SK-N-SH treated with all-trans-retinoic acid at 6 μM for 48 hours (cell line): ENCODE measurements at regions not wholly inside any gene's neighbourhood (a gene's known extent, or its start where the extent isn't known, plus 50 kb on each side); places are given as distances from the start of the nearest gene placed in this dataset.

Source experiments
- ATAC-seq: fragments of 200-7000 bp; cut with Tn5 transposase; 3 replicates; pipeline ENCODE4 v1.9.1; 2020; ENCODE audit warnings: mild to moderate bottlenecking, moderate library complexity
- ARNTL ChIP-seq: fragments of 450-650 bp; formaldehyde crosslinking; IDR thresholded peaks from 2 replicates; pipeline ENCODE4 v1.5.0; 2020; ENCODE audit warnings: low read depth, mild to moderate bottlenecking, moderate library complexity, borderline replicate concordance
- BACH2 ChIP-seq: fragments of 250-450 bp; sonication (Bioruptor Pico); IDR thresholded peaks from 2 replicates; pipeline ENCODE4 v1.9.0; 2021; ENCODE audit warnings: mild to moderate bottlenecking, borderline replicate concordance
- CSDC2 ChIP-seq: fragments of 250-450 bp; sonication (Bioruptor Pico); IDR thresholded peaks from 2 replicates; pipeline ENCODE4 v1.5.0; 2020; ENCODE audit warnings: mild to moderate bottlenecking, moderate library complexity
- ESRRG ChIP-seq: fragments of 250-450 bp; sonication (Bioruptor Pico); IDR thresholded peaks from 2 replicates; pipeline ENCODE4 v1.6.1; 2021; ENCODE audit warnings: mild to moderate bottlenecking
- GLIS3 ChIP-seq: fragments of 250-450 bp; sonication (Bioruptor Pico); IDR thresholded peaks from 2 replicates; pipeline ENCODE4 v1.5.0; 2020; ENCODE audit warnings: mild to moderate bottlenecking, moderate library complexity
- ISL1 ChIP-seq: fragments of 250-450 bp; sonication (Bioruptor Pico); IDR thresholded peaks from 2 replicates; pipeline ENCODE4 v2.1.2; 2022; ENCODE audit warnings: mild to moderate bottlenecking, moderate library complexity
- OSR1 ChIP-seq: fragments of 250-450 bp; sonication (Bioruptor Pico); IDR thresholded peaks from 2 replicates; pipeline ENCODE4 v1.8.0; 2022; ENCODE audit warnings: moderate library complexity, mild to moderate bottlenecking, inconsistent platforms
- PPARA ChIP-seq: fragments of 250-450 bp; sonication (Bioruptor Pico); IDR thresholded peaks from 2 replicates; pipeline ENCODE4 v1.5.0; 2020; ENCODE audit warnings: mild to moderate bottlenecking, borderline replicate concordance
- SNAI2 ChIP-seq: fragments of 250-450 bp; sonication (Bioruptor Pico); IDR thresholded peaks from 2 replicates; pipeline ENCODE4 v1.5.0; 2020; ENCODE audit warnings: mild to moderate bottlenecking, moderate library complexity
- TCF4 ChIP-seq: fragments of 250-450 bp; sonication (Bioruptor Pico); IDR thresholded peaks from 2 replicates; pipeline ENCODE4 v1.8.0; 2021; ENCODE audit warnings: mild to moderate bottlenecking, moderate library complexity, borderline replicate concordance
- ZC3H10 ChIP-seq: fragments of 250-450 bp; sonication (Bioruptor Pico); IDR thresholded peaks from 2 replicates; pipeline ENCODE4 v1.5.1; 2021; ENCODE audit warnings: mild to moderate bottlenecking, moderate library complexity
- ZFP3 ChIP-seq: fragments of 250-450 bp; sonication (Bioruptor Pico); IDR thresholded peaks from 2 replicates; pipeline ENCODE4 v1.5.0; 2020; ENCODE audit warnings: mild to moderate bottlenecking, moderate library complexity
- ZFP30 ChIP-seq: fragments of 450-650 bp; formaldehyde crosslinking; IDR thresholded peaks from 2 replicates; pipeline ENCODE4 v1.5.0; 2022; ENCODE audit warnings: mild to moderate bottlenecking, moderate library complexity
- ZNF70 ChIP-seq: fragments of 450-650 bp; formaldehyde crosslinking; IDR thresholded peaks from 2 replicates; pipeline ENCODE4 v1.5.0; 2020; ENCODE audit warnings: mild to moderate bottlenecking, moderate library complexity
- ZNF8 ChIP-seq: fragments of 450-650 bp; formaldehyde crosslinking; IDR thresholded peaks from 2 replicates; pipeline ENCODE4 v1.5.0; 2020; ENCODE audit warnings: mild to moderate bottlenecking, moderate library complexity
- TF ChIP-seq, protein P1 (sequence below): fragments of 250-450 bp; sonication (Bioruptor Pico); IDR thresholded peaks from 2 replicates; pipeline ENCODE4 v1.5.0; 2020; ENCODE audit warnings: mild to moderate bottlenecking, moderate library complexity
- TF ChIP-seq, protein P2 (sequence below): fragments of 250-450 bp; sonication (Bioruptor Pico); IDR thresholded peaks from 2 replicates; pipeline ENCODE4 v1.5.1; 2020; ENCODE audit warnings: low read depth, mild to moderate bottlenecking, moderate library complexity
- TF ChIP-seq, protein P3 (sequence below): fragments of 250-450 bp; sonication (Bioruptor Pico); IDR thresholded peaks from 2 replicates; pipeline ENCODE4 v1.5.1; 2021; ENCODE audit warnings: mild to moderate bottlenecking, moderate library complexity
- TF ChIP-seq, protein P4 (sequence below): fragments of 250-450 bp; sonication (Bioruptor Pico); IDR thresholded peaks from 2 replicates; pipeline ENCODE4 v1.8.0; 2020; ENCODE audit warnings: mild to moderate bottlenecking, moderate library complexity, borderline replicate concordance

DNA sequence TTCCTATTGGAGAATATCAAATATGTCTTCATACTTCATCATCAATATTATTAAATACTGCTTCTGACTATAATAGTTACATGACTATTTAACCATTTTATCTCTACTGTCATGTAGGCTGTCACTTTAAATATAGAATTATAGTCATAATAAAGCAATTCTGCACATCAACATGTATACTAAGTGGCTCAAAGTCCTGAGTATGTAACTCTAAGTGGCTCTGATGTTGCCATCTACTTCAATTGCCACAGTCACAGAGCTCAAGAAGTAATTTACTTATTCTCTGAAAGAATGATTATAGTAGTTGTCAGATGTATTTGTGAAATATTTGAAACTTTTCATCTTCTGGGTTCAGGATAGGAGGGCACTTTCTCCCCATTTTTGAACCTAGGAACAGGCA, 202.3 kb downstream of the KITLG start (continued):
- TF ChIP-seq, protein P1, sequence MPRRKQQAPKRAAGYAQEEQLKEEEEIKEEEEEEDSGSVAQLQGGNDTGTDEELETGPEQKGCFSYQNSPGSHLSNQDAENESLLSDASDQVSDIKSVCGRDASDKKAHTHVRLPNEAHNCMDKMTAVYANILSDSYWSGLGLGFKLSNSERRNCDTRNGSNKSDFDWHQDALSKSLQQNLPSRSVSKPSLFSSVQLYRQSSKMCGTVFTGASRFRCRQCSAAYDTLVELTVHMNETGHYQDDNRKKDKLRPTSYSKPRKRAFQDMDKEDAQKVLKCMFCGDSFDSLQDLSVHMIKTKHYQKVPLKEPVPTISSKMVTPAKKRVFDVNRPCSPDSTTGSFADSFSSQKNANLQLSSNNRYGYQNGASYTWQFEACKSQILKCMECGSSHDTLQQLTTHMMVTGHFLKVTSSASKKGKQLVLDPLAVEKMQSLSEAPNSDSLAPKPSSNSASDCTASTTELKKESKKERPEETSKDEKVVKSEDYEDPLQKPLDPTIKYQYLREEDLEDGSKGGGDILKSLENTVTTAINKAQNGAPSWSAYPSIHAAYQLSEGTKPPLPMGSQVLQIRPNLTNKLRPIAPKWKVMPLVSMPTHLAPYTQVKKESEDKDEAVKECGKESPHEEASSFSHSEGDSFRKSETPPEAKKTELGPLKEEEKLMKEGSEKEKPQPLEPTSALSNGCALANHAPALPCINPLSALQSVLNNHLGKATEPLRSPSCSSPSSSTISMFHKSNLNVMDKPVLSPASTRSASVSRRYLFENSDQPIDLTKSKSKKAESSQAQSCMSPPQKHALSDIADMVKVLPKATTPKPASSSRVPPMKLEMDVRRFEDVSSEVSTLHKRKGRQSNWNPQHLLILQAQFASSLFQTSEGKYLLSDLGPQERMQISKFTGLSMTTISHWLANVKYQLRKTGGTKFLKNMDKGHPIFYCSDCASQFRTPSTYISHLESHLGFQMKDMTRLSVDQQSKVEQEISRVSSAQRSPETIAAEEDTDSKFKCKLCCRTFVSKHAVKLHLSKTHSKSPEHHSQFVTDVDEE (CRISPR knock-in tag) = no peak
- TF ChIP-seq, protein P2, sequence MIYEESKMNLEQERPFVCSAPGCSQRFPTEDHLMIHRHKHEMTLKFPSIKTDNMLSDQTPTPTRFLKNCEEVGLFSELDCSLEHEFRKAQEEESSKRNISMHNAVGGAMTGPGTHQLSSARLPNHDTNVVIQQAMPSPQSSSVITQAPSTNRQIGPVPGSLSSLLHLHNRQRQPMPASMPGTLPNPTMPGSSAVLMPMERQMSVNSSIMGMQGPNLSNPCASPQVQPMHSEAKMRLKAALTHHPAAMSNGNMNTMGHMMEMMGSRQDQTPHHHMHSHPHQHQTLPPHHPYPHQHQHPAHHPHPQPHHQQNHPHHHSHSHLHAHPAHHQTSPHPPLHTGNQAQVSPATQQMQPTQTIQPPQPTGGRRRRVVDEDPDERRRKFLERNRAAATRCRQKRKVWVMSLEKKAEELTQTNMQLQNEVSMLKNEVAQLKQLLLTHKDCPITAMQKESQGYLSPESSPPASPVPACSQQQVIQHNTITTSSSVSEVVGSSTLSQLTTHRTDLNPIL (CRISPR knock-in tag) = no peak
- no peak for TF ChIP-seq TCF4 (CRISPR knock-in tag)
- TF ChIP-seq ZC3H10 (CRISPR knock-in tag) = no peak
- no peak for TF ChIP-seq ARNTL
- TF ChIP-seq OSR1 (CRISPR knock-in tag) = no peak
- TF ChIP-seq ZNF8 (CRISPR knock-in tag) = no peak

DNA sequence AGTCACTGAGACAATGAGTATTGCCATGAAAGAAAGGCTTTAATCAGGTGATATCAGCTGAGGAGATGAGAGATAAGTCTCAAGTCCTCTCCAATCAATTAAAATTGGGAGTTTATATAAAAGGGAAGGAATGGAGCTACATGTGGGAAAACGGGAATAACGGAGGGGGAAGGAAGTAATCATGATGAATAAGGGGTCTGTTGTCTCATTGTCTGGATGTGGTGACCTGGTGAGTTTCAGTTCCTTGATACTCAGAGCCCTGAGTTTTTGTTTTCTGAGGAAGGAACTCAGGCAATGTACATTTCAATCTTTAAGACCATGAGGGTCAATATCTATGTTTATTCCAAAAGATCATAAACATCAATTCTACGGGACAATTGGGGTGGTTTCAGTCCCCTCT, 198.8 kb downstream of the KITLG start:
- ATAC-seq = no peak
- no peak for TF ChIP-seq ISL1 (CRISPR knock-in tag)
- TF ChIP-seq ZFP30 (CRISPR knock-in tag) = no peak
- no peak for TF ChIP-seq PPARA (CRISPR knock-in tag)
- TF ChIP-seq ZFP3 (CRISPR knock-in tag) = no peak
- TF ChIP-seq BACH2 (CRISPR knock-in tag) = no peak
- TF ChIP-seq CSDC2 = no peak
- TF ChIP-seq, protein P3, sequence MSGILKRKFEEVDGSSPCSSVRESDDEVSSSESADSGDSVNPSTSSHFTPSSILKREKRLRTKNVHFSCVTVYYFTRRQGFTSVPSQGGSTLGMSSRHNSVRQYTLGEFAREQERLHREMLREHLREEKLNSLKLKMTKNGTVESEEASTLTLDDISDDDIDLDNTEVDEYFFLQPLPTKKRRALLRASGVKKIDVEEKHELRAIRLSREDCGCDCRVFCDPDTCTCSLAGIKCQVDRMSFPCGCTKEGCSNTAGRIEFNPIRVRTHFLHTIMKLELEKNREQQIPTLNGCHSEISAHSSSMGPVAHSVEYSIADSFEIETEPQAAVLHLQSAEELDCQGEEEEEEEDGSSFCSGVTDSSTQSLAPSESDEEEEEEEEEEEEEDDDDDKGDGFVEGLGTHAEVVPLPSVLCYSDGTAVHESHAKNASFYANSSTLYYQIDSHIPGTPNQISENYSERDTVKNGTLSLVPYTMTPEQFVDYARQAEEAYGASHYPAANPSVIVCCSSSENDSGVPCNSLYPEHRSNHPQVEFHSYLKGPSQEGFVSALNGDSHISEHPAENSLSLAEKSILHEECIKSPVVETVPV (CRISPR knock-in tag) = no peak
- TF ChIP-seq ZNF70 = no peak

DNA sequence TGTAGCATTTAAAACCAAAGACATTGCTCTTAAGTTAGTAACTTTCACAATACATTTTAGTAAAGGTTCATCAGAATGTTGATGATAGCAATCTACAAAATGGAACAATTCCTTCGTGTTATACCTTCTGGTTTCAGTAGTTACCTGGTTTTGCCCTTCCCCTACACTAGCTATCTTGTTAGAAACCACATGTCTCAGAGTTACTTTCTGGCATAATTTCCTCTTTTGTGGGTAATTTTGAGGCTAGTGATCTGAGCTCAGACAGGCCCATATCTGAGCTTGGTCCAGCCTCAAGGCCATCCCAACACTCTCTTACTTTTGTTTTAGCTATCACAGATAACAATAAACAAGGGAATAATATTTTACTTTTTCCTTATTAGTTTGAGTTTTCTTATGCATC, 196.9 kb downstream of the KITLG start:
- no peak for ATAC-seq
- TF ChIP-seq SNAI2 (CRISPR knock-in tag) (no peak), PPARA (CRISPR knock-in tag) (no peak), BACH2 (CRISPR knock-in tag) (no peak), GLIS3 (no peak), ZFP3 (CRISPR knock-in tag) (no peak), ESRRG (no peak), ZNF70 (no peak), ZNF8 (CRISPR knock-in tag) (no peak), OSR1 (CRISPR knock-in tag) (no peak)
- TF ChIP-seq, protein P1 (CRISPR knock-in tag) = no peak
- TF ChIP-seq, protein P4, sequence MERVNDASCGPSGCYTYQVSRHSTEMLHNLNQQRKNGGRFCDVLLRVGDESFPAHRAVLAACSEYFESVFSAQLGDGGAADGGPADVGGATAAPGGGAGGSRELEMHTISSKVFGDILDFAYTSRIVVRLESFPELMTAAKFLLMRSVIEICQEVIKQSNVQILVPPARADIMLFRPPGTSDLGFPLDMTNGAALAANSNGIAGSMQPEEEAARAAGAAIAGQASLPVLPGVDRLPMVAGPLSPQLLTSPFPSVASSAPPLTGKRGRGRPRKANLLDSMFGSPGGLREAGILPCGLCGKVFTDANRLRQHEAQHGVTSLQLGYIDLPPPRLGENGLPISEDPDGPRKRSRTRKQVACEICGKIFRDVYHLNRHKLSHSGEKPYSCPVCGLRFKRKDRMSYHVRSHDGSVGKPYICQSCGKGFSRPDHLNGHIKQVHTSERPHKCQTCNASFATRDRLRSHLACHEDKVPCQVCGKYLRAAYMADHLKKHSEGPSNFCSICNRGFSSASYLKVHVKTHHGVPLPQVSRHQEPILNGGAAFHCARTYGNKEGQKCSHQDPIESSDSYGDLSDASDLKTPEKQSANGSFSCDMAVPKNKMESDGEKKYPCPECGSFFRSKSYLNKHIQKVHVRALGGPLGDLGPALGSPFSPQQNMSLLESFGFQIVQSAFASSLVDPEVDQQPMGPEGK (CRISPR knock-in tag) = no peak
- TF ChIP-seq, protein P2 (CRISPR knock-in tag) = no peak
- TF ChIP-seq, all 23 proteins: peak for 0
